ENCODE measurements at regions not wholly inside any gene's neighbourhood (a gene's known extent, or its start where the extent isn't known, plus 50 kb on each side); places are given as distances from the start of the nearest gene placed in this dataset.

DNA sequence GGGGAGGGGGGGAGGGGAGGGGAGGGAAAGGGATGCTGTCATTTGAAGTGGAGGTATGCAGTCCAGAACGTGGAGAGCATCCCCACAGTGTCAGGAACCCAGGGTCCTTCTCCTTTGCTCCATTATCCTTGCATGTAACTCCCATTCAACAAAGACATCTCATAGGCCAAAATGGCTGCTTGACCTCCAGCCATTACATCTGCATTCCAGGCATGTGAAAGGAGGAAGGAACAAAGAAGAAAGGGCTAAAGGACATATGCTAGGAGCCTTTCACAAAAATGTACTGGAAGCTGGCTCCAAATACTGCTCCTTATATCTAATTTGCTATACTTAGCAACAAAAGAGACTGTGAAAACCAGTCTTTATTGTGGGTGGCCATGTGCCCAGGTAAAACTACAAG lies 87.0 kb upstream of the CRHR1 start:
- no peak overlapping the region for H2AFZ ChIP-seq (ENCODE audit: low read length)
- no peaks in the 10 kb centered on the region for H3K9me2 ChIP-seq (replicated peaks; ENCODE audit: insufficient read depth, low read length)

DNA sequence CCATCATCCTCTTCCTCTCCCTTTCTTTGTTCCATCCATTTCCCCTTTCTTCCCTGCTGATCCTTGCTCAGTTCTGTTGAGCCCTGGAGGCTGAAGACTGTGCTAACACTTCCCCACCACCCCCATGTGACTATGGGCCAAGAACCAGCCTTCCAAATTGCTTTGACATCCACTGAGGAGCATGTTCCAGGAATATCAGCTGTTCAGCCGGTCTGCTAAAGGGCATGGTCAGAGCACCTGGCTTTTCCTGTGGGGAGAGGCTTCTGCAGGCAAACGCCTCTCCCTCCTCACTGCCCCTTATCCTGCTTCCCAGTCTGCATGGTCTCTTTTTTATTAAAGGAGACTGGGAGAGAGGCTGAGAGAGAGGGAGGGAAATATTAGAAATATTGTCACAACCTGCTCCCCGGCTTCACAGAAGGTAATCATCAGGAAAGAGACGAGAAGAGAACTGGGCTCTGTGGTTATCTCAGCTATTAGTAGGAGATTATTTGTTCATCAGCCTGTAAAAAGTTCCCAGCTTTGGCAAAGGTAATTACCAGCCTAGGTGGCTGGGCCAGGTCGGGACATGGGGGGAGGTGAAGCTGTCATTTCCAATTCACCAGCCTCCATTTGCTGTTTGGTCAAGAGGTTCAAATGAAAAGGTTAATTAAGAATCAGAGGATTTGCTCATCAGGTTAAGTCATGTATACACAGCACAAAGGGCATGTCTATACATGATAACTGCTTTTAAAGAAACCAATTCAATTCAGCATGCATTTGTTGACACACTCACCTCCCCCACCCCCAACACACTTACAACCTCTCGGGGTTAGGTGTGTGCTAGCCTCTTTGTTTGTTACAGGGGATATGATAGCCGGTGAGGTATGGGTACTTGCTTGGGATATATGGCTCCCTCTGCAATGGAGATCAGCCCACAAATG lies 83.7 kb upstream of the CRHR1 start:
- Histone ChIP-seq H3K27ac (ENCODE audit: low read length) (no peak overlapping the region), H2AFZ (ENCODE audit: low read length) (no peak overlapping the region), H3K4me1 (ENCODE audit: low read length) (peaks cover 7% of the 10 kb centered on the region), H3K27me3 (replicated peaks; ENCODE audit: insufficient read depth, low read length) (peaks cover 63% of the 10 kb centered on the region), H4K20me1 (ENCODE audit: insufficient read depth, low read length) (no peaks in the 10 kb centered on the region), H3K4me2 (ENCODE audit: low read depth, low read length) (no peak overlapping the region), H3K9ac (ENCODE audit: low read length) (no peak overlapping the region), H3F3A (ENCODE audit: insufficient read depth, low read length) (no peaks in the 10 kb centered on the region), H3K4me3 (ENCODE audit: low read length) (no peak overlapping the region), H3K36me3 (replicated peaks; ENCODE audit: insufficient read depth, low read length) (no peaks in the 10 kb centered on the region), H3K79me2 (ENCODE audit: low read length) (no peaks in the 10 kb centered on the region), H3K9me3 (replicated peaks; ENCODE audit: insufficient read depth, low read length) (no peaks in the 10 kb centered on the region), H3K9me2 (replicated peaks; ENCODE audit: insufficient read depth, low read length) (no peaks in the 10 kb centered on the region)
- TF ChIP-seq, protein P1, sequence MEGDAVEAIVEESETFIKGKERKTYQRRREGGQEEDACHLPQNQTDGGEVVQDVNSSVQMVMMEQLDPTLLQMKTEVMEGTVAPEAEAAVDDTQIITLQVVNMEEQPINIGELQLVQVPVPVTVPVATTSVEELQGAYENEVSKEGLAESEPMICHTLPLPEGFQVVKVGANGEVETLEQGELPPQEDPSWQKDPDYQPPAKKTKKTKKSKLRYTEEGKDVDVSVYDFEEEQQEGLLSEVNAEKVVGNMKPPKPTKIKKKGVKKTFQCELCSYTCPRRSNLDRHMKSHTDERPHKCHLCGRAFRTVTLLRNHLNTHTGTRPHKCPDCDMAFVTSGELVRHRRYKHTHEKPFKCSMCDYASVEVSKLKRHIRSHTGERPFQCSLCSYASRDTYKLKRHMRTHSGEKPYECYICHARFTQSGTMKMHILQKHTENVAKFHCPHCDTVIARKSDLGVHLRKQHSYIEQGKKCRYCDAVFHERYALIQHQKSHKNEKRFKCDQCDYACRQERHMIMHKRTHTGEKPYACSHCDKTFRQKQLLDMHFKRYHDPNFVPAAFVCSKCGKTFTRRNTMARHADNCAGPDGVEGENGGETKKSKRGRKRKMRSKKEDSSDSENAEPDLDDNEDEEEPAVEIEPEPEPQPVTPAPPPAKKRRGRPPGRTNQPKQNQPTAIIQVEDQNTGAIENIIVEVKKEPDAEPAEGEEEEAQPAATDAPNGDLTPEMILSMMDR (IDR thresholded peaks at IDR 0.05; ENCODE audit: low read length) = no peak
- no peak for DNase-seq

More for the DNA sequence above, 87.0 kb upstream of the CRHR1 start:
- no peak for TF ChIP-seq EZH2 (optimal IDR thresholded peaks at IDR 0.05; ENCODE audit: low read depth, low read length)
- TF ChIP-seq, protein P1 (IDR thresholded peaks at IDR 0.05; ENCODE audit: low read length) = no peak
- TF ChIP-seq EZH2phosphoT487 (IDR thresholded peaks at IDR 0.05; ENCODE audit: low read length) = no peak
- no peak overlapping the region for H3K27ac ChIP-seq (ENCODE audit: low read length)
- no peak overlapping the region for H3K4me2 ChIP-seq (ENCODE audit: low read depth, low read length)
- no peaks in the 10 kb centered on the region for H3K79me2 ChIP-seq (ENCODE audit: low read length)
- H3F3A ChIP-seq (ENCODE audit: insufficient read depth, low read length) = no peaks in the 10 kb centered on the region
- H3K36me3 ChIP-seq (replicated peaks; ENCODE audit: insufficient read depth, low read length) = no peaks in the 10 kb centered on the region
- no peak overlapping the region for H3K4me3 ChIP-seq (ENCODE audit: low read length)
- H3K4me1 ChIP-seq (ENCODE audit: low read length) = peaks cover 7% of the 10 kb centered on the region
- H3K27me3 ChIP-seq (replicated peaks; ENCODE audit: insufficient read depth, low read length) = peaks cover 36% of the 10 kb centered on the region
- no peak overlapping the region for H3K9ac ChIP-seq (ENCODE audit: low read length)
- H4K20me1 ChIP-seq (ENCODE audit: insufficient read depth, low read length) = no peaks in the 10 kb centered on the region
- no peaks in the 10 kb centered on the region for H3K9me3 ChIP-seq (replicated peaks; ENCODE audit: insufficient read depth, low read length)
- no peak for DNase-seq

DNA sequence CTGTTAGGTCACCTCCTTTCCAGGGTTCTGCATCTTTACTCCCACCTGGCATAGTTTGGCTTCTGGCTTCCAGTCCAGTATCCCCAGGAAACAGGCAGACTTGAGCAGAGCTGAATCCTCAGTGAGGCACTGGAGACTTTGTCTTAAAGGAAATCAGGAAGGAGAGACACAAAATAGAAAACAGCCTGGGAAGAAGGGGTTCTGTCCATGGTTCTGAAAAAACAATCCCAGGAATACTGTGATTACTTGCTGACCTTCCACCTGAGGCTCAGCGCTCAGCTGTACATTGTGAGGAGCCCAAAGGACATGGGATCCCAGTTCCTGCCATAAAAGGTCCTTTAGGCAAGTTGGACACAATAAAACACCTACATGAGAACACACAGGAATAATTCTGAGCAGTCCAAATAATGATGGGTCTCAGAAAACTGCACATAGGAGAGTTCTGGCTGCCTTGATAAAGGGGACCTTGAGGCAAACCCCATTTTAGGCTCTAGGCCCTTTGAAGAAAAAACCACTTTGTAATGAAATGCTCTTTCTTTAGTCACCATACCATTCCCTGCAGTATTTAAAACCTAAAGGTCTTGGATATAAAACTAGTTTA lies 81.4 kb upstream of the CRHR1 start:
- H3K27ac ChIP-seq (ENCODE audit: low read length) = no peak overlapping the region
- H3K9me3 ChIP-seq (replicated peaks; ENCODE audit: insufficient read depth, low read length) = no peaks in the 10 kb centered on the region
- H3K4me1 ChIP-seq (ENCODE audit: low read length) = no peaks in the 10 kb centered on the region
- no peaks in the 10 kb centered on the region for H4K20me1 ChIP-seq (ENCODE audit: insufficient read depth, low read length)
- no peaks in the 10 kb centered on the region for H3K79me2 ChIP-seq (ENCODE audit: low read length)
- H3K4me2 ChIP-seq (ENCODE audit: low read depth, low read length) = no peak overlapping the region
- no peaks in the 10 kb centered on the region for H3K36me3 ChIP-seq (replicated peaks; ENCODE audit: insufficient read depth, low read length)
- no peak for DNase-seq
- no peak overlapping the region for H3K4me3 ChIP-seq (ENCODE audit: low read length)
- H3F3A ChIP-seq (ENCODE audit: insufficient read depth, low read length) = no peaks in the 10 kb centered on the region
- H3K9me2 ChIP-seq (replicated peaks; ENCODE audit: insufficient read depth, low read length) = no peaks in the 10 kb centered on the region
- H2AFZ ChIP-seq (ENCODE audit: low read length) = no peak overlapping the region
- H3K9ac ChIP-seq (ENCODE audit: low read length) = no peak overlapping the region
- TF ChIP-seq EZH2phosphoT487 (IDR thresholded peaks at IDR 0.05; ENCODE audit: low read length) (no peak), EZH2 (optimal IDR thresholded peaks at IDR 0.05; ENCODE audit: low read depth, low read length) (no peak)
- TF ChIP-seq, protein P1 (IDR thresholded peaks at IDR 0.05; ENCODE audit: low read length) = no peak
- peaks cover 83% of the 10 kb centered on the region for H3K27me3 ChIP-seq (replicated peaks; ENCODE audit: insufficient read depth, low read length)

Data from MM.1S (cell line).